ENCODE measurements at regions not wholly inside any gene's neighbourhood (a gene's known extent, or its start where the extent isn't known, plus 50 kb on each side); places are given as distances from the start of the nearest gene placed in this dataset.

- no peak for DNase-seq (ENCODE audit: extremely low read depth in 1 of 2, low read depth in 1 of 2)
Measured at GRCh38 chr10:128485701-128486235, 359.5 kb upstream of the MKI67 start.

GRCh38 chr10:128487517-128487916, 361.3 kb upstream of the MKI67 start:
- DNase-seq (ENCODE audit: extremely low read depth in 1 of 2, low read depth in 1 of 2): no peak

- no peak for DNase-seq (ENCODE audit: extremely low read depth in 1 of 2, low read depth in 1 of 2)
Measured at GRCh38 chr10:128489324-128490247, 363.4 kb upstream of the MKI67 start.

GRCh38 chr10:128491686-128492085, 365.5 kb upstream of the MKI67 start:
- DNase-seq (ENCODE audit: extremely low read depth in 1 of 2, low read depth in 1 of 2): no peak

GRCh38 chr10:128493811-128494210, 367.6 kb upstream of the MKI67 start:
- DNase-seq (ENCODE audit: extremely low read depth in 1 of 2, low read depth in 1 of 2): no peak

GRCh38 chr10:128494665-128495064, 368.4 kb upstream of the MKI67 start:
- DNase-seq (ENCODE audit: extremely low read depth in 1 of 2, low read depth in 1 of 2): no peak

- no peak for DNase-seq (ENCODE audit: extremely low read depth in 1 of 2, low read depth in 1 of 2)
Measured at GRCh38 chr10:128497660-128498377, 371.6 kb upstream of the MKI67 start.

GRCh38 chr10:128498378-128498730, 372.1 kb upstream of the MKI67 start:
- DNase-seq (ENCODE audit: extremely low read depth in 1 of 2, low read depth in 1 of 2): no peak

- no peak for DNase-seq (ENCODE audit: extremely low read depth in 1 of 2, low read depth in 1 of 2)
Measured at GRCh38 chr10:128498746-128499145, 372.5 kb upstream of the MKI67 start.

GRCh38 chr10:128499486-128499885, 373.3 kb upstream of the MKI67 start:
- DNase-seq (ENCODE audit: extremely low read depth in 1 of 2, low read depth in 1 of 2): no peak

- no peak for DNase-seq (ENCODE audit: extremely low read depth in 1 of 2, low read depth in 1 of 2)
Measured at GRCh38 chr10:128499956-128500355, 373.7 kb upstream of the MKI67 start.

- DNase-seq (ENCODE audit: extremely low read depth in 1 of 2, low read depth in 1 of 2): no peak
Measured at GRCh38 chr10:128500642-128501041, 374.4 kb upstream of the MKI67 start.

- no peak for DNase-seq (ENCODE audit: extremely low read depth in 1 of 2, low read depth in 1 of 2)
Measured at GRCh38 chr10:128505346-128505745, 379.1 kb upstream of the MKI67 start.

GRCh38 chr10:128506423-128506822, 380.2 kb upstream of the MKI67 start:
- no peak for DNase-seq (ENCODE audit: extremely low read depth in 1 of 2, low read depth in 1 of 2)

GRCh38 chr10:128507066-128507465, 380.8 kb upstream of the MKI67 start:
- no peak for DNase-seq (ENCODE audit: extremely low read depth in 1 of 2, low read depth in 1 of 2)

GRCh38 chr10:128511284-128511683, 385.1 kb upstream of the MKI67 start:
- DNase-seq (ENCODE audit: extremely low read depth in 1 of 2, low read depth in 1 of 2): no peak

GRCh38 chr10:128512767-128513166, 386.5 kb upstream of the MKI67 start:
- DNase-seq (ENCODE audit: extremely low read depth in 1 of 2, low read depth in 1 of 2): no peak

- no peak for DNase-seq (ENCODE audit: extremely low read depth in 1 of 2, low read depth in 1 of 2)
Measured at GRCh38 chr10:128514536-128514935, 388.3 kb upstream of the MKI67 start.

GRCh38 chr10:128516180-128516579, 390.0 kb upstream of the MKI67 start:
- no peak for DNase-seq (ENCODE audit: extremely low read depth in 1 of 2, low read depth in 1 of 2)

GRCh38 chr10:128517167-128517566, 390.9 kb upstream of the MKI67 start:
- DNase-seq (ENCODE audit: extremely low read depth in 1 of 2, low read depth in 1 of 2): no peak

GRCh38 chr10:128518000-128518399, 391.8 kb upstream of the MKI67 start:
- no peak for DNase-seq (ENCODE audit: extremely low read depth in 1 of 2, low read depth in 1 of 2)

GRCh38 chr10:128519581-128519980, 393.4 kb upstream of the MKI67 start:
- no peak for DNase-seq (ENCODE audit: extremely low read depth in 1 of 2, low read depth in 1 of 2)

Data from activated CD8-positive, alpha-beta memory T cell treated with anti-CD3 and anti-CD28 coated beads for 1 hour (primary cell).